ENCODE measurements at regions not wholly inside any gene's neighbourhood (a gene's known extent, or its start where the extent isn't known, plus 50 kb on each side); places are given as distances from the start of the nearest gene placed in this dataset.

DNA sequence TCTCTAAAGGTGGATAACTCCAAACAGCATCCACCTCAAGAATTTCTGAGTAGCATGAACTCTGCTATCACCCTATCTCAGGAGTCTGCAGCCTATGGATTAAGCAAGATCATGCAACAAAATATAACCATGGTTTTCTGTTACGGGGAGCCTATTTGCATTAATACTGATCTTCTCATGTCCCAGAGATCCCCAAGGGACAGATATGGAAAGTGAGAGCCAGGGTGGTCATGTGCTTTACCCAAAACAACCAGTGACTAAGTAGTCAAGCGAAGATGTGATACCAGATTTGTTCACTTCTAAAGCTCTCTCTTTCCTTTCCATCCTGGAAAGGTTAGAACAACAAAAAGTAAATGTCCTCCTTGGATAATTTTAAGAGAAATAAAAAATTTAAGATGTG lies 125.1 kb downstream of the PRRX1 start:
- Mint-ChIP-seq H3K27ac (no peak overlapping the region), H3K4me3 (no peak overlapping the region), H3K36me3 (no peaks in the 10 kb centered on the region), H3K27me3 (ENCODE audit: insufficient read depth, low read depth) (no peaks in the 10 kb centered on the region), H3K9me3 (peaks cover 2% of the 10 kb centered on the region), H3K4me1 (peaks cover 6% of the 10 kb centered on the region)
- Histone ChIP-seq H3F3A (ENCODE audit: low read depth) (no peaks in the 10 kb centered on the region), H3K4me3 (no peak overlapping the region), H4K20me1 (ENCODE audit: low read depth) (no peaks in the 10 kb centered on the region), H3K27me3 (no peaks in the 10 kb centered on the region), H3K4me1 (no peaks in the 10 kb centered on the region), H3K27ac (no peak overlapping the region), H3K9me3 (ENCODE audit: low read depth) (no peaks in the 10 kb centered on the region), H3K79me2 (ENCODE audit: low read depth) (no peaks in the 10 kb centered on the region), H3K9ac (no peak overlapping the region), H2AFZ (replicated peaks) (no peak overlapping the region), H3K36me3 (no peaks in the 10 kb centered on the region), H3K4me2 (no peak overlapping the region)
- no peak for TF ChIP-seq EZH2 (IDR thresholded peaks at IDR 0.05)
- no peak for TF ChIP-seq EZH2phosphoT487 (IDR thresholded peaks at IDR 0.05)
- TF ChIP-seq, protein P1, sequence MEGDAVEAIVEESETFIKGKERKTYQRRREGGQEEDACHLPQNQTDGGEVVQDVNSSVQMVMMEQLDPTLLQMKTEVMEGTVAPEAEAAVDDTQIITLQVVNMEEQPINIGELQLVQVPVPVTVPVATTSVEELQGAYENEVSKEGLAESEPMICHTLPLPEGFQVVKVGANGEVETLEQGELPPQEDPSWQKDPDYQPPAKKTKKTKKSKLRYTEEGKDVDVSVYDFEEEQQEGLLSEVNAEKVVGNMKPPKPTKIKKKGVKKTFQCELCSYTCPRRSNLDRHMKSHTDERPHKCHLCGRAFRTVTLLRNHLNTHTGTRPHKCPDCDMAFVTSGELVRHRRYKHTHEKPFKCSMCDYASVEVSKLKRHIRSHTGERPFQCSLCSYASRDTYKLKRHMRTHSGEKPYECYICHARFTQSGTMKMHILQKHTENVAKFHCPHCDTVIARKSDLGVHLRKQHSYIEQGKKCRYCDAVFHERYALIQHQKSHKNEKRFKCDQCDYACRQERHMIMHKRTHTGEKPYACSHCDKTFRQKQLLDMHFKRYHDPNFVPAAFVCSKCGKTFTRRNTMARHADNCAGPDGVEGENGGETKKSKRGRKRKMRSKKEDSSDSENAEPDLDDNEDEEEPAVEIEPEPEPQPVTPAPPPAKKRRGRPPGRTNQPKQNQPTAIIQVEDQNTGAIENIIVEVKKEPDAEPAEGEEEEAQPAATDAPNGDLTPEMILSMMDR (IDR thresholded peaks at IDR 0.05): no peak
- DNase-seq (ENCODE audit: low spot score): no peak

DNA sequence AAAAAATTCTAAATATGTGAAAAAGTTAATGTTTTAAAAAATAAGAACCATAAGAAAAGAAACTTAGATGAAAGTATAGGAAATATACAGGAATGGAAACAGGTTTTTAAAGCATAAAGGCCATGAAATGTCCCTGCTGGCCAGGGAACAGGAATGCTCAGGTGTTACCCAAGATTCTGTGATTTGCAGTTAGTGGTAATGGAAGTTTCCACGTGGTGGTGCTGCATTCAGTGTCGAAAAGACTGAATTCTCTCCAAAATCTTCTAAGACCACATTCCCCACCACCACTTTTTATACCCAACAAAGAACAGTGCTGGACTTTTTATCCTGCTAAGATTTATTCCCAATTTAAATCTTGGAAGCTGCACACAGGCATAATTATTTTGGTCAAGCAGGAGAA lies 126.2 kb downstream of the PRRX1 start:
- H3K9me3 Mint-ChIP-seq: peaks cover 2% of the 10 kb centered on the region
- peaks cover 6% of the 10 kb centered on the region for H3K4me1 Mint-ChIP-seq
- H3K79me2 ChIP-seq (ENCODE audit: low read depth): no peaks in the 10 kb centered on the region
- no peak overlapping the region for H3K9ac ChIP-seq
- H3K27me3 ChIP-seq: no peaks in the 10 kb centered on the region
- no peaks in the 10 kb centered on the region for H3F3A ChIP-seq (ENCODE audit: low read depth)
- peak; percentile 6 for DNase-seq (ENCODE audit: low spot score)
- TF ChIP-seq, protein P1 (IDR thresholded peaks at IDR 0.05): peak; percentile 13
- no peak for TF ChIP-seq EZH2phosphoT487 (IDR thresholded peaks at IDR 0.05)
- H3K27ac Mint-ChIP-seq: no peak overlapping the region
- H3K27me3 Mint-ChIP-seq (ENCODE audit: insufficient read depth, low read depth): no peaks in the 10 kb centered on the region
- no peak overlapping the region for H3K4me2 ChIP-seq
- no peaks in the 10 kb centered on the region for H3K9me3 ChIP-seq (ENCODE audit: low read depth)
- H4K20me1 ChIP-seq (ENCODE audit: low read depth): no peaks in the 10 kb centered on the region
- H3K4me1 ChIP-seq: no peaks in the 10 kb centered on the region
- H2AFZ ChIP-seq (replicated peaks): no peak overlapping the region
- H3K4me3 Mint-ChIP-seq: no peak overlapping the region
- H3K4me3 ChIP-seq: no peak overlapping the region
- no peak overlapping the region for H3K27ac ChIP-seq
- H3K36me3 ChIP-seq: no peaks in the 10 kb centered on the region
- no peaks in the 10 kb centered on the region for H3K36me3 Mint-ChIP-seq

DNA sequence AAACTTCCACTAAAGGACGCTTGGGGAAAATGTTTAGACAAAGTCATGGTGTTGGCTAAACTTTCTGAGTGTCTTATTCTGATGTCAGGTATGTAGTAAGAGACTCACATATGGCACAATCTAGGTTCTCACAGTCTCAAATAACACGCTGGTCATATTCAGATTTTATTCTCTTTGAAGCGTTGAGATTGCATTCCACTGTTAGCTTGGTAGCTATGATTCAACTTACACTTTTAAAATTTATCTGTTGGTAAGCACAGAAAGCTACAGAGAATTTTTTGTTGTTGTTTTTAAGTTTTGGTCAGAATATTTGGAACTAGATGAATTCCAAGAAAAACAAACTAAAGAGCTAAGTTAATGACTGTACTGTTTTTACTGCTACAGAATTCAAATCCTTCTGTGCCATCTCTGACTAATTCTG lies 126.7 kb downstream of the PRRX1 start:
- Mint-ChIP-seq H3K27ac (no peak overlapping the region), H3K4me3 (no peak overlapping the region), H3K27me3 (ENCODE audit: insufficient read depth, low read depth) (no peaks in the 10 kb centered on the region), H3K4me1 (peaks cover 6% of the 10 kb centered on the region), H3K9me3 (peaks cover 2% of the 10 kb centered on the region), H3K36me3 (no peaks in the 10 kb centered on the region)
- no peaks in the 10 kb centered on the region for H4K20me1 ChIP-seq (ENCODE audit: low read depth)
- no peaks in the 10 kb centered on the region for H3K36me3 ChIP-seq
- TF ChIP-seq, protein P1 (IDR thresholded peaks at IDR 0.05): no peak
- no peak for TF ChIP-seq EZH2phosphoT487 (IDR thresholded peaks at IDR 0.05)
- no peak for TF ChIP-seq EZH2 (IDR thresholded peaks at IDR 0.05)
- H3K27me3 ChIP-seq: no peaks in the 10 kb centered on the region
- no peak for DNase-seq (ENCODE audit: low spot score)
- H2AFZ ChIP-seq (replicated peaks): no peak overlapping the region
- no peak overlapping the region for H3K4me3 ChIP-seq
- H3K4me1 ChIP-seq: no peaks in the 10 kb centered on the region
- no peaks in the 10 kb centered on the region for H3K9me3 ChIP-seq (ENCODE audit: low read depth)
- H3F3A ChIP-seq (ENCODE audit: low read depth): no peaks in the 10 kb centered on the region
- H3K9ac ChIP-seq: no peak overlapping the region
- H3K27ac ChIP-seq: no peak overlapping the region
- H3K79me2 ChIP-seq (ENCODE audit: low read depth): no peaks in the 10 kb centered on the region
- H3K4me2 ChIP-seq: no peak overlapping the region
